Dermis microvascular lymphatic vessel endothelial cell (primary cell): ENCODE measurements at regions not wholly inside any gene's neighbourhood (a gene's known extent, or its start where the extent isn't known, plus 50 kb on each side); places are given as distances from the start of the nearest gene placed in this dataset.

Experiments
- DNase-seq, 2 donors: peaks; one replicate each; pipeline versions ENCODE4 v3.0.0 to v3.0.0-alpha.2; 2010; ENCODE audit warnings: low read depth in 2 of 2

- peak in 1 of 2 donors; percentile 1 for DNase-seq
Measured at GRCh38 chrX:42946544-42947194, 168.7 kb upstream of the PPP1R2C start.

- DNase-seq: peak in 1 of 2 donors; percentile 0
Measured at GRCh38 chrX:42948723-42949657, 171.0 kb upstream of the PPP1R2C start.

GRCh38 chrX:42951747-42952146, 173.8 kb upstream of the PPP1R2C start:
- no peak for DNase-seq

GRCh38 chrX:42952621-42953020, 174.7 kb upstream of the PPP1R2C start:
- DNase-seq: no peak

- DNase-seq: no peak
Measured at GRCh38 chrX:42954880-42955279, 176.9 kb upstream of the PPP1R2C start.

GRCh38 chrX:42955349-42955748, 177.4 kb upstream of the PPP1R2C start:
- DNase-seq: no peak

GRCh38 chrX:42967681-42968300, 189.8 kb upstream of the PPP1R2C start:
- no peak for DNase-seq

GRCh38 chrX:42973321-42973720, 195.4 kb upstream of the PPP1R2C start:
- no peak for DNase-seq

GRCh38 chrX:42975906-42976305, 197.9 kb upstream of the PPP1R2C start:
- no peak for DNase-seq

- DNase-seq: peak in 1 of 2 donors; percentile 7
Measured at GRCh38 chrX:42976746-42977366, 198.9 kb upstream of the PPP1R2C start.

- DNase-seq: no peak
Measured at GRCh38 chrX:42978655-42979379, 200.9 kb upstream of the PPP1R2C start.

- no peak for DNase-seq
Measured at GRCh38 chrX:42988700-42989099, 210.7 kb upstream of the PPP1R2C start.

- DNase-seq: peak in 1 of 2 donors; percentile 18
Measured at GRCh38 chrX:42992199-42992943, 214.4 kb upstream of the PPP1R2C start.

GRCh38 chrX:42996861-42997260, 218.9 kb upstream of the PPP1R2C start:
- DNase-seq: peak in 1 of 2 donors; percentile 55

GRCh38 chrX:43000121-43000520, 222.2 kb upstream of the PPP1R2C start:
- DNase-seq: peak in 1 of 2 donors; percentile 2

GRCh38 chrX:43002526-43003203, 224.7 kb upstream of the PPP1R2C start:
- DNase-seq: no peak

- no peak for DNase-seq
Measured at GRCh38 chrX:43003204-43003565, 225.2 kb upstream of the PPP1R2C start.

GRCh38 chrX:43003939-43004338, 226.0 kb upstream of the PPP1R2C start:
- no peak for DNase-seq

- no peak for DNase-seq
Measured at GRCh38 chrX:43005561-43005960, 227.6 kb upstream of the PPP1R2C start.

- DNase-seq: no peak
Measured at GRCh38 chrX:43008356-43008755, 230.4 kb upstream of the PPP1R2C start.
